Progenitor cell of endocrine pancreas (in vitro differentiated cells): ENCODE measurements at regions not wholly inside any gene's neighbourhood (a gene's known extent, or its start where the extent isn't known, plus 50 kb on each side); places are given as distances from the start of the nearest gene placed in this dataset.

Experiments
- DNase-seq: peaks from one replicate; pipeline ENCODE4 v3.0.0; 2021; ENCODE audit warnings: low spot score; ENCODE audit not compliant: unreplicated experiment
- H3K27ac Mint-ChIP-seq: 2 replicates; pipeline ENCODE4 v1.8.0; 2021; ENCODE audit warnings: mild to moderate bottlenecking, moderate library complexity, mixed read lengths
- H3K27me3 Mint-ChIP-seq: 2 replicates; pipeline ENCODE4 v1.8.0; 2021; ENCODE audit warnings: mixed read lengths
- H3K36me3 Mint-ChIP-seq: 2 replicates; pipeline ENCODE4 v1.8.0; 2022; ENCODE audit warnings: mixed read lengths; ENCODE audit not compliant: insufficient read depth
- H3K4me1 Mint-ChIP-seq: 2 replicates; pipeline ENCODE4 v1.8.0; 2021; ENCODE audit warnings: low read depth, mixed read lengths
- H3K4me3 Mint-ChIP-seq: 2 replicates; pipeline ENCODE4 v1.8.0; 2021; ENCODE audit warnings: low read depth, mild to moderate bottlenecking, moderate library complexity, mixed read lengths
- H3K9me3 Mint-ChIP-seq: 2 replicates; pipeline ENCODE4 v1.8.0; 2021; ENCODE audit warnings: low read depth, mixed read lengths
- CTCF ChIP-seq: fragments of 200-600 bp; sonication (generic); IDR thresholded peaks from one replicate; pipeline ENCODE4 v1.5.0; 2021; ENCODE audit warnings: antibody characterized with exemption, mild to moderate bottlenecking; ENCODE audit not compliant: unreplicated experiment

GRCh38 chr16:26801628-26802027 lies 265.1 kb upstream of the C16orf82 start:
- DNase-seq, result no peak
- Mint-ChIP-seq H3K36me3 (no peaks in the 10 kb centered on the region), H3K27ac (no peak overlapping the region), H3K4me1 (no peaks in the 10 kb centered on the region), H3K4me3 (no peak overlapping the region), H3K9me3 (no peaks in the 10 kb centered on the region), H3K27me3 (peaks cover 45% of the 10 kb centered on the region)
- no peak for TF ChIP-seq CTCF

GRCh38 chr16:26802440-26802839 lies 264.3 kb upstream of the C16orf82 start:
- no peak for TF ChIP-seq CTCF
- Mint-ChIP-seq H3K9me3 (no peaks in the 10 kb centered on the region), H3K27me3 (peaks cover 38% of the 10 kb centered on the region), H3K4me1 (no peaks in the 10 kb centered on the region), H3K27ac (no peak overlapping the region), H3K4me3 (no peak overlapping the region), H3K36me3 (no peaks in the 10 kb centered on the region)
- DNase-seq, result no peak

GRCh38 chr16:26802965-26803364 lies 263.8 kb upstream of the C16orf82 start:
- H3K4me3 Mint-ChIP-seq, result no peak overlapping the region
- no peaks in the 10 kb centered on the region for H3K36me3 Mint-ChIP-seq
- peaks cover 34% of the 10 kb centered on the region for H3K27me3 Mint-ChIP-seq
- H3K9me3 Mint-ChIP-seq, result no peaks in the 10 kb centered on the region
- no peak overlapping the region for H3K27ac Mint-ChIP-seq
- no peak for DNase-seq
- H3K4me1 Mint-ChIP-seq, result no peaks in the 10 kb centered on the region
- no peak for TF ChIP-seq CTCF

- Mint-ChIP-seq H3K4me3 (no peak overlapping the region), H3K36me3 (no peaks in the 10 kb centered on the region), H3K27ac (no peak overlapping the region), H3K27me3 (peaks cover 29% of the 10 kb centered on the region), H3K9me3 (no peaks in the 10 kb centered on the region), H3K4me1 (no peaks in the 10 kb centered on the region)
- no peak for TF ChIP-seq CTCF
- DNase-seq, result no peak
These were observed 260.1 kb upstream of the C16orf82 start for GRCh38 chr16:26806657-26807056.

- no peaks in the 10 kb centered on the region for H3K9me3 Mint-ChIP-seq
- no peaks in the 10 kb centered on the region for H3K4me1 Mint-ChIP-seq
- DNase-seq, result no peak
- H3K27me3 Mint-ChIP-seq, result peaks cover 17% of the 10 kb centered on the region
- no peak for TF ChIP-seq CTCF
- no peak overlapping the region for H3K4me3 Mint-ChIP-seq
- H3K36me3 Mint-ChIP-seq, result no peaks in the 10 kb centered on the region
- no peak overlapping the region for H3K27ac Mint-ChIP-seq
These were observed 257.3 kb upstream of the C16orf82 start for GRCh38 chr16:26809461-26809860.

- TF ChIP-seq CTCF, result no peak
- Mint-ChIP-seq H3K4me1 (no peaks in the 10 kb centered on the region), H3K27ac (no peak overlapping the region), H3K27me3 (peaks cover 30% of the 10 kb centered on the region), H3K36me3 (no peaks in the 10 kb centered on the region), H3K9me3 (no peaks in the 10 kb centered on the region), H3K4me3 (no peak overlapping the region)
- DNase-seq, result no peak
These were observed 250.5 kb upstream of the C16orf82 start for GRCh38 chr16:26816266-26816665.
